DOHH2 (cell line): ENCODE measurements at regions not wholly inside any gene's neighbourhood (a gene's known extent, or its start where the extent isn't known, plus 50 kb on each side); places are given as distances from the start of the nearest gene placed in this dataset.

Source experiments
- H3F3A ChIP-seq: fragments of 200-600 bp; sonication (generic), shearing (Covaris generic); 2 replicates; pipeline ENCODE4 v1.6.0; 2016; ENCODE audit warnings: antibody characterized with exemption, mild to moderate bottlenecking; ENCODE audit not compliant: control insufficient read depth, insufficient read depth
- H3K27ac ChIP-seq: fragments of 200-600 bp; sonication (generic); 2 replicates; pipeline ENCODE4 v1.5.1; 2014; ENCODE audit warnings: low read depth, mild to moderate bottlenecking, low read length, moderate library complexity
- H3K27me3 ChIP-seq: fragments of 200-600 bp; sonication (generic); 2 replicates; pipeline ENCODE4 v1.6.1; 2014; ENCODE audit warnings: mild to moderate bottlenecking, low read length, mixed read lengths; ENCODE audit not compliant: control insufficient read depth
- H3K36me3 ChIP-seq: fragments of 200-600 bp; sonication (generic); 2 replicates; pipeline ENCODE4 v1.6.1; 2014; ENCODE audit warnings: mild to moderate bottlenecking, low read length, moderate library complexity, mixed read lengths; ENCODE audit not compliant: control insufficient read depth
- H3K4me1 ChIP-seq: fragments of 200-600 bp; sonication (generic); 2 replicates; pipeline ENCODE4 v1.6.1; 2014; ENCODE audit warnings: mild to moderate bottlenecking, low read length, mixed read lengths; ENCODE audit not compliant: control insufficient read depth
- H3K4me2 ChIP-seq: fragments of 200-600 bp; sonication (generic); 2 replicates; pipeline ENCODE4 v1.6.0; 2014; ENCODE audit warnings: mild to moderate bottlenecking, low read length, moderate library complexity
- H3K4me3 ChIP-seq: fragments of 200-600 bp; sonication (generic); 2 replicates; pipeline ENCODE4 v1.5.1; 2014; ENCODE audit warnings: mild to moderate bottlenecking, low read length, mixed read lengths
- H3K79me2 ChIP-seq: fragments of 200-600 bp; sonication (generic); 2 replicates; pipeline ENCODE4 v1.6.1; 2014; ENCODE audit warnings: mild to moderate bottlenecking, low read length, mixed read lengths; ENCODE audit not compliant: control insufficient read depth
- H3K9me2 ChIP-seq: fragments of 200-600 bp; sonication (generic); replicated peaks from 2 replicates; pipeline ENCODE4 v1.6.1; 2014; ENCODE audit warnings: mild to moderate bottlenecking, low read length, mixed read lengths; ENCODE audit not compliant: control insufficient read depth
- H3K9me3 ChIP-seq: fragments of 200-600 bp; sonication (generic); 2 replicates; pipeline ENCODE4 v1.6.1; 2014; ENCODE audit warnings: antibody characterized with exemption, low read length, mixed read lengths; ENCODE audit not compliant: control insufficient read depth, insufficient read depth
- H4K20me1 ChIP-seq: fragments of 200-600 bp; sonication (generic); 2 replicates; pipeline ENCODE4 v1.6.0; 2014; ENCODE audit warnings: low read depth, mild to moderate bottlenecking, antibody characterized with exemption, low read length, moderate library complexity; ENCODE audit not compliant: control insufficient read depth, insufficient read depth
- EZH2phosphoT487 ChIP-seq: fragments of 200-600 bp; sonication (generic); IDR thresholded peaks from 2 replicates; pipeline ENCODE4 v1.6.1; 2017; ENCODE audit warnings: borderline replicate concordance, mild to moderate bottlenecking, antibody characterized with exemption, low read length, moderate library complexity, mixed read lengths
- TF ChIP-seq, protein P1 (sequence below): fragments of 200-600 bp; sonication (generic); IDR thresholded peaks from one replicate; pipeline ENCODE4 v1.5.1; 2014; ENCODE audit warnings: antibody characterized with exemption, mild to moderate bottlenecking, low read depth, low read length; ENCODE audit not compliant: poor library complexity, severe bottlenecking

DNA sequence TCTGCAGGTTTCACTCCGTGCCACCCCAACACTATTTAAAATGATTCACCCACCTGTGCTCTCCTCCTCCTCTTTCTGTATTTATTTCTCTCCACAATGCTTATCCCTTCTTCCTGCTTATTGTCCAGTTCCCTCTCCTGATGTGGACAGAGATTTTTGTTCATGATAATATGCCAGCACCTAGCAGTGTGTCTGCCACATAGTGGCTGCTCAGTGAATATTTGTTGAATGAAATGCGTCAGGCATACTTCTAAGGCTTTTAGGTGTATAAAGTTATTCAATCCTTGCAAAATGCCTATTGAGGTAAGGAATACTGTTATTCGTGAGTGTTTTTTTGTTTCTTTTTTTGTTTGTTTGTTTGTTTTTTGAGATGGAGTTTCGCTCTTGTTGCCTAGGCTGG is 67.5 kb upstream of the MME start:
- H3K4me3 ChIP-seq, result no peak overlapping the region
- H3K27ac ChIP-seq, result no peak overlapping the region
- no peaks in the 10 kb centered on the region for H3K9me2 ChIP-seq
- no peaks in the 10 kb centered on the region for H3F3A ChIP-seq
- TF ChIP-seq, protein P1, sequence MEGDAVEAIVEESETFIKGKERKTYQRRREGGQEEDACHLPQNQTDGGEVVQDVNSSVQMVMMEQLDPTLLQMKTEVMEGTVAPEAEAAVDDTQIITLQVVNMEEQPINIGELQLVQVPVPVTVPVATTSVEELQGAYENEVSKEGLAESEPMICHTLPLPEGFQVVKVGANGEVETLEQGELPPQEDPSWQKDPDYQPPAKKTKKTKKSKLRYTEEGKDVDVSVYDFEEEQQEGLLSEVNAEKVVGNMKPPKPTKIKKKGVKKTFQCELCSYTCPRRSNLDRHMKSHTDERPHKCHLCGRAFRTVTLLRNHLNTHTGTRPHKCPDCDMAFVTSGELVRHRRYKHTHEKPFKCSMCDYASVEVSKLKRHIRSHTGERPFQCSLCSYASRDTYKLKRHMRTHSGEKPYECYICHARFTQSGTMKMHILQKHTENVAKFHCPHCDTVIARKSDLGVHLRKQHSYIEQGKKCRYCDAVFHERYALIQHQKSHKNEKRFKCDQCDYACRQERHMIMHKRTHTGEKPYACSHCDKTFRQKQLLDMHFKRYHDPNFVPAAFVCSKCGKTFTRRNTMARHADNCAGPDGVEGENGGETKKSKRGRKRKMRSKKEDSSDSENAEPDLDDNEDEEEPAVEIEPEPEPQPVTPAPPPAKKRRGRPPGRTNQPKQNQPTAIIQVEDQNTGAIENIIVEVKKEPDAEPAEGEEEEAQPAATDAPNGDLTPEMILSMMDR, result no peak
- TF ChIP-seq EZH2phosphoT487, result no peak
- no peaks in the 10 kb centered on the region for H3K36me3 ChIP-seq
- peaks cover 13% of the 10 kb centered on the region; the same call in 1 of the 2 replicates for H3K9me3 ChIP-seq
- H4K20me1 ChIP-seq, result no peaks in the 10 kb centered on the region
- peaks cover 13% of the 10 kb centered on the region for H3K4me1 ChIP-seq
- H3K79me2 ChIP-seq, result no peaks in the 10 kb centered on the region
- H3K27me3 ChIP-seq, result no peaks in the 10 kb centered on the region
- H3K4me2 ChIP-seq, result no peak overlapping the region

- H3K79me2 ChIP-seq, result no peaks in the 10 kb centered on the region
- TF ChIP-seq, protein P1, result no peak
- no peak for TF ChIP-seq EZH2phosphoT487
- no peak overlapping the region for H3K4me3 ChIP-seq
- H3K27me3 ChIP-seq, result no peaks in the 10 kb centered on the region
- no peaks in the 10 kb centered on the region for H3K9me2 ChIP-seq
- no peaks in the 10 kb centered on the region for H3K36me3 ChIP-seq
- no peak overlapping the region for H3K4me2 ChIP-seq
- no peaks in the 10 kb centered on the region for H4K20me1 ChIP-seq
- peaks cover 1% of the 10 kb centered on the region; the same call in 1 of the 2 replicates for H3K9me3 ChIP-seq
- no peaks in the 10 kb centered on the region for H3F3A ChIP-seq
- H3K4me1 ChIP-seq, result peaks cover 1% of the 10 kb centered on the region
- H3K27ac ChIP-seq, result no peak overlapping the region
Observed at GRCh38 chr3:155010416-155010815, 69.7 kb upstream of the MME start.

DNA sequence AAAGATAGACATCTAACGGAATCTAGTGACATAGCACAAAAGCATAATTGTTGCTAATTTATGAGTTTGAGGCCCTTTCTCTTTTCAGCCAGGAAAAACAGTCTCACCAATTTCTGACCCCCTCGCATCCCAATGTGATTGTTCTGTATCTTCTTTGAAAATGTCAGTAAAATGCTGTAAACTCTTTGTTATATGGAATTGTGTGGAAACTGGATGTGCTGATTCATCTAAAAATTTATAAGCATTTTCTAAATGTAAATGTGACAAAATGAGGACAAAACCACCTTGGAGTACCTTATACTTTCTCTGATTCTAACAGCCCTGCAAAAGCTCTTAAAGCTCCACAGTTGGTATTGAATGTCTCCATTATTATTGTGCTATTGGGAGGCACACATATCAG is 70.9 kb upstream of the MME start:
- Histone ChIP-seq H3K4me1 (no peaks in the 10 kb centered on the region), H3F3A (no peaks in the 10 kb centered on the region), H3K27ac (no peak overlapping the region), H3K4me2 (no peak overlapping the region), H3K36me3 (no peaks in the 10 kb centered on the region), H3K9me2 (no peaks in the 10 kb centered on the region), H3K27me3 (no peaks in the 10 kb centered on the region), H3K9me3 (no peaks in the 10 kb centered on the region), H3K4me3 (no peak overlapping the region), H3K79me2 (no peaks in the 10 kb centered on the region), H4K20me1 (no peaks in the 10 kb centered on the region)
- TF ChIP-seq, protein P1, result no peak
- no peak for TF ChIP-seq EZH2phosphoT487

- TF ChIP-seq, protein P1, result no peak
- no peak for TF ChIP-seq EZH2phosphoT487
Observed at GRCh38 chr3:155007729-155008128, 72.4 kb upstream of the MME start.

More at GRCh38 chr3:155007729-155008128, 72.4 kb upstream of the MME start:
- H3K4me1 ChIP-seq, result no peaks in the 10 kb centered on the region
- H3K4me3 ChIP-seq, result no peak overlapping the region
- H3F3A ChIP-seq, result no peaks in the 10 kb centered on the region
- no peaks in the 10 kb centered on the region for H3K79me2 ChIP-seq
- no peaks in the 10 kb centered on the region for H3K9me3 ChIP-seq
- H3K4me2 ChIP-seq, result no peak overlapping the region
- H4K20me1 ChIP-seq, result no peaks in the 10 kb centered on the region
- no peak overlapping the region for H3K27ac ChIP-seq
- H3K36me3 ChIP-seq, result no peaks in the 10 kb centered on the region
- H3K9me2 ChIP-seq, result no peaks in the 10 kb centered on the region
- H3K27me3 ChIP-seq, result no peaks in the 10 kb centered on the region
